Trophoblast cell (in vitro differentiated cells and primary cell): ENCODE measurements at regions not wholly inside any gene's neighbourhood (a gene's known extent, or its start where the extent isn't known, plus 50 kb on each side); places are given as distances from the start of the nearest gene placed in this dataset.

ENCODE experiments used
- DNase-seq, 2 donors: peaks; one replicate each; pipeline ENCODE4 v3.0.0-alpha.2; 2016
- H2AFZ ChIP-seq: 2 replicates; pipeline ENCODE4 v1.6.1; 2013; ENCODE audit warnings: low read length, moderate library complexity, mild to moderate bottlenecking; ENCODE audit not compliant: insufficient read depth, poor library complexity
- H2AK5ac ChIP-seq: 2 replicates; pipeline ENCODE4 v1.6.1; 2013; ENCODE audit warnings: mild to moderate bottlenecking, low read length
- H2BK120ac ChIP-seq: 2 replicates; pipeline ENCODE4 v1.6.1; 2013; ENCODE audit warnings: low read length, mild to moderate bottlenecking, moderate library complexity; ENCODE audit not compliant: insufficient read depth, poor library complexity
- H2BK12ac ChIP-seq: 2 replicates; pipeline ENCODE4 v1.6.1; 2013; ENCODE audit warnings: mild to moderate bottlenecking, low read length, moderate library complexity
- H2BK5ac ChIP-seq: 2 replicates; pipeline ENCODE4 v1.6.1; 2013; ENCODE audit warnings: low read length, low read depth, moderate library complexity, mild to moderate bottlenecking; ENCODE audit not compliant: poor library complexity
- H3K14ac ChIP-seq: 2 replicates; pipeline ENCODE4 v1.6.1; 2013; ENCODE audit warnings: mild to moderate bottlenecking, low read length
- H3K18ac ChIP-seq: 2 replicates; pipeline ENCODE4 v1.6.1; 2013; ENCODE audit warnings: mild to moderate bottlenecking, low read length
- H3K23ac ChIP-seq: 2 replicates; pipeline ENCODE4 v1.6.1; 2013; ENCODE audit warnings: low read length
- H3K27ac ChIP-seq: 2 replicates; pipeline ENCODE4 v1.5.1; 2013; ENCODE audit warnings: low read depth, mild to moderate bottlenecking, inconsistent platforms, low read length, moderate library complexity
- H3K27me3 ChIP-seq: 2 replicates; pipeline ENCODE4 v1.6.1; 2013; ENCODE audit warnings: inconsistent platforms, mild to moderate bottlenecking, low read length, moderate library complexity; ENCODE audit not compliant: insufficient read depth
- H3K36me3 ChIP-seq, 2 experiments: 1 replicate in 1 of 2; 2 replicates in 1 of 2; pipeline ENCODE4 v1.6.1; 2013; ENCODE audit warnings: low read length in 2 of 2, mild to moderate bottlenecking in 2 of 2, moderate library complexity in 1 of 2; ENCODE audit not compliant: insufficient read depth in 2 of 2, control insufficient read depth in 1 of 2
- H3K4ac ChIP-seq: 2 replicates; pipeline ENCODE4 v1.6.1; 2013; ENCODE audit warnings: low read depth, mild to moderate bottlenecking, low read length, moderate library complexity
- H3K4me1 ChIP-seq, 2 experiments: 1 replicate in 1 of 2; 2 replicates in 1 of 2; pipeline ENCODE4 v1.6.1; 2013; ENCODE audit warnings: low read length in 2 of 2, mild to moderate bottlenecking in 2 of 2, moderate library complexity in 1 of 2; ENCODE audit not compliant: insufficient read depth in 2 of 2, control insufficient read depth in 1 of 2
- H3K4me2 ChIP-seq: 2 replicates; pipeline ENCODE4 v1.6.1; 2013; ENCODE audit warnings: inconsistent platforms, mild to moderate bottlenecking, low read length, moderate library complexity
- H3K4me3 ChIP-seq: 2 replicates; pipeline ENCODE4 v1.5.1; 2013; ENCODE audit warnings: mild to moderate bottlenecking, low read depth, low read length, inconsistent platforms
- H3K79me1 ChIP-seq: one replicate; pipeline ENCODE4 v1.6.1; 2013; ENCODE audit warnings: low read length
- H3K79me2 ChIP-seq: 2 replicates; pipeline ENCODE4 v1.6.1; 2013; ENCODE audit warnings: low read length, mild to moderate bottlenecking; ENCODE audit not compliant: control insufficient read depth, insufficient read depth, poor library complexity
- H3K9ac ChIP-seq: 2 replicates; pipeline ENCODE4 v1.6.1; 2013; ENCODE audit warnings: mild to moderate bottlenecking, low read length
- H3K9me3 ChIP-seq: 2 replicates; pipeline ENCODE4 v1.6.1; 2013; ENCODE audit warnings: low read depth, mild to moderate bottlenecking, control low read depth, inconsistent platforms, low read length; ENCODE audit not compliant: insufficient read depth
- H4K12ac ChIP-seq: 2 replicates; pipeline ENCODE4 v1.6.1; 2013; ENCODE audit warnings: low read depth, mild to moderate bottlenecking, low read length, moderate library complexity
- H4K8ac ChIP-seq: 2 replicates; pipeline ENCODE4 v1.6.1; 2013; ENCODE audit warnings: low read depth, mild to moderate bottlenecking, low read length, moderate library complexity
- H4K91ac ChIP-seq: one replicate; pipeline ENCODE4 v1.6.1; 2013; ENCODE audit warnings: low read depth, mild to moderate bottlenecking, low read length, moderate library complexity
- WGBS: extraction: QIAGEN DNeasy Blood & Tissue Kit; methylation state at CpG from one replicate; pipeline ENCODE4 v1.1.7; 2013; ENCODE audit warnings: missing lambda C conversion rate; ENCODE audit not compliant: insufficient read length, insufficient coverage; ENCODE audit errors: extremely low coverage; 5-methylcytosine and 5-hydroxymethylcytosine counted together

DNA sequence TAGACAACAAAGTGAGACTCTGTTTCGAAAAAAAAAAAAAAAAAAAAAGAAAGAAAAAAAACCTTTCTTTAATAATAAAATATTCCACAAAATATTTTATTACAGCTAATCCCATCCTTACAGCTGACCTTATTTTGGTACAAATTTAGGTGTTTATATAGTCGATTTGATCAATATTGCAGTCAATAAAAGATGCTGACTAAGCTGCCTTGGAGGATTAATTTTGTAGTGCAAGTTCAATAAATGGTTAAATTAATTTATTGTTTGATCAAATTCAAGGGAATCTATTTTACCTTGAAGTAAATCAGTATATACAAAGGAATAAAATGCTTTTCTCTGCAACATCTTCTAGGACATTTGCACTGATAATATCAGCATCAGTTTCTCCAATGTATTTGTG lies 1764.3 kb downstream of the NCAM2 start:
- no peak overlapping the region for H3K4ac ChIP-seq
- H3K9ac ChIP-seq: no peak overlapping the region
- WGBS: no CpG with 5 or more reads among the region's 2 CpGs

DNA sequence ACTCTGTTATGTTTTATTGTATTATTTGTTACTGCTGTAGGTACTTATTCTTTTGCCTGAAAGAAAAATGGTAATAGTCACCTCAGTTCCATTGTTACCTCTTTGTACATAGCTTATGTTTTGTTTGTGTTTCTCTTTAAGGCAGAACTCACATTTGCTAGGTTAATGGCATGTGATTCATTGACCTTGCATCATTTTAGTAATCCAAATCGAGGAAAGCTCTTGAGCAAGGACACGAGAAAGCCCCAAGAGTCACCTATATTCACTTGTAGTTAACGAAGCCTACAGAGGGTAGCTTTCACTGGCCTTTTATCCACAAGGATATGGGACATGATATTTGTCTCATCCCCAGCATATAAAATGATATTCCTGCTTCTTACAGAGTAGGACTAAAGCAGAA lies 1765.2 kb downstream of the NCAM2 start:
- no peaks in the 10 kb centered on the region for H3K36me3 ChIP-seq

More for the DNA sequence above, 1764.3 kb downstream of the NCAM2 start:
- H3K18ac ChIP-seq: no peak overlapping the region
- no peaks in the 10 kb centered on the region for H3K4me1 ChIP-seq
- H3K4me2 ChIP-seq: no peak overlapping the region
- no peaks in the 10 kb centered on the region for H3K9me3 ChIP-seq
- H4K12ac ChIP-seq: no peak overlapping the region
- H3K79me1 ChIP-seq: no peaks in the 10 kb centered on the region
- H2BK5ac ChIP-seq: no peak overlapping the region
- no peak overlapping the region for H2BK120ac ChIP-seq
- H3K14ac ChIP-seq: no peak overlapping the region
- no peak overlapping the region for H3K27ac ChIP-seq
- H4K91ac ChIP-seq: no peak overlapping the region
- H2AFZ ChIP-seq: no peak overlapping the region
- H3K27me3 ChIP-seq: no peaks in the 10 kb centered on the region
- DNase-seq: no peak
- H2AK5ac ChIP-seq: no peak overlapping the region
- no peak overlapping the region for H3K23ac ChIP-seq
- H3K36me3 ChIP-seq: no peaks in the 10 kb centered on the region
- no peak overlapping the region for H2BK12ac ChIP-seq
- H4K8ac ChIP-seq: no peak overlapping the region
- H3K79me2 ChIP-seq: no peaks in the 10 kb centered on the region
- H3K4me3 ChIP-seq: no peak overlapping the region

DNA sequence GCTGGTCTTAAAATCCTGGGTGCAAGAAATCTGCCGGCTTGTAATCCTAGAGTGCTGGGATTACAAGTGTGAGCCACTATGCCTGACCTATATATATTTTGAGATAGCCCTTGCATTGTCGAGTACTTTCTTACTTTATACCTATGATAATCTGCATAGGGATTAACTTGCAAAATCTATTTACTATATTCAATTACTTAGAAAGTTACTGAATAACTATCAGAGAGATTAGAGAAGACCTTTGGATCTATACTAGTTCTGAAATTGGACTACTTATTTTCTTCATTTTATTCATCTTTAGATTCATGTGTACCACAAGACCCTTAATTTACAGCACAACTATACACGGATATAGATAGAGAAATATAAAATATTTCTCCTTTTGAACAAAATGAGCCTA lies 1766.0 kb downstream of the NCAM2 start:
- Histone ChIP-seq H3K14ac (no peak overlapping the region), H2BK120ac (no peak overlapping the region), H3K9ac (no peak overlapping the region), H2AK5ac (no peak overlapping the region), H3K27me3 (no peaks in the 10 kb centered on the region), H4K8ac (no peak overlapping the region), H3K4me2 (no peak overlapping the region), H3K4ac (no peak overlapping the region), H3K9me3 (no peaks in the 10 kb centered on the region), H4K91ac (no peak overlapping the region), H2AFZ (no peak overlapping the region), H3K27ac (no peak overlapping the region), H2BK5ac (no peak overlapping the region), H3K18ac (no peak overlapping the region), H3K36me3 (no peaks in the 10 kb centered on the region), H3K23ac (no peak overlapping the region), H3K79me1 (no peaks in the 10 kb centered on the region), H4K12ac (no peak overlapping the region), H3K79me2 (no peaks in the 10 kb centered on the region), H2BK12ac (no peak overlapping the region), H3K4me1 (no peaks in the 10 kb centered on the region), H3K4me3 (no peak overlapping the region)
- no CpG with 5 or more reads among the region's 3 CpGs for WGBS
- no peak for DNase-seq

More for the DNA sequence above, 1765.2 kb downstream of the NCAM2 start:
- no peaks in the 10 kb centered on the region for H3K4me1 ChIP-seq
- no peak overlapping the region for H3K4me3 ChIP-seq
- H3K27me3 ChIP-seq: no peaks in the 10 kb centered on the region
- H3K18ac ChIP-seq: no peak overlapping the region
- H4K91ac ChIP-seq: no peak overlapping the region
- H3K14ac ChIP-seq: no peak overlapping the region
- H3K27ac ChIP-seq: no peak overlapping the region
- H2BK5ac ChIP-seq: no peak overlapping the region
- no peak overlapping the region for H3K9ac ChIP-seq
- H3K4me2 ChIP-seq: no peak overlapping the region
- no peak overlapping the region for H4K12ac ChIP-seq
- H2AK5ac ChIP-seq: no peak overlapping the region
- no peak overlapping the region for H4K8ac ChIP-seq
- no peak overlapping the region for H2BK120ac ChIP-seq
- H3K79me2 ChIP-seq: no peaks in the 10 kb centered on the region
- no peak overlapping the region for H3K23ac ChIP-seq
- no peak overlapping the region for H2BK12ac ChIP-seq
- no CpG with 5 or more reads among the region's 3 CpGs for WGBS
- DNase-seq: no peak
- H2AFZ ChIP-seq: no peak overlapping the region
- H3K4ac ChIP-seq: no peak overlapping the region
- H3K79me1 ChIP-seq: no peaks in the 10 kb centered on the region
- H3K9me3 ChIP-seq: no peaks in the 10 kb centered on the region

GRCh38 chr21:22791376-22791775 lies 1793.2 kb downstream of the NCAM2 start:
- no peak overlapping the region for H3K14ac ChIP-seq
- H2BK12ac ChIP-seq: no peak overlapping the region
- H3K79me1 ChIP-seq: no peaks in the 10 kb centered on the region
- no peak overlapping the region for H3K4ac ChIP-seq
- no peaks in the 10 kb centered on the region for H3K27me3 ChIP-seq
- H3K9me3 ChIP-seq: no peaks in the 10 kb centered on the region
- no peak overlapping the region for H3K9ac ChIP-seq
- no peak overlapping the region for H2AFZ ChIP-seq
- H3K79me2 ChIP-seq: no peaks in the 10 kb centered on the region
- H3K23ac ChIP-seq: no peak overlapping the region
- H3K4me2 ChIP-seq: no peak overlapping the region
- no CpG with 5 or more reads among the region's 2 CpGs for WGBS
- DNase-seq: no peak
- no peaks in the 10 kb centered on the region for H3K4me1 ChIP-seq
- no peak overlapping the region for H3K18ac ChIP-seq
- H3K36me3 ChIP-seq: no peaks in the 10 kb centered on the region
- no peak overlapping the region for H4K91ac ChIP-seq
- H2BK120ac ChIP-seq: no peak overlapping the region
- H2BK5ac ChIP-seq: no peak overlapping the region
- H3K27ac ChIP-seq: no peak overlapping the region
- H4K8ac ChIP-seq: no peak overlapping the region
- H4K12ac ChIP-seq: no peak overlapping the region
- H3K4me3 ChIP-seq: no peak overlapping the region
- H2AK5ac ChIP-seq: no peak overlapping the region
